ENCODE measurements at regions not wholly inside any gene's neighbourhood (a gene's known extent, or its start where the extent isn't known, plus 50 kb on each side); places are given as distances from the start of the nearest gene placed in this dataset.
"Not testable (repeated sequence)": the region's sequence is repeated elsewhere in the genome, so short reads cannot be mapped to it uniquely, and the experiment has no call there.

- intact Hi-C loops (cut with micrococcal nuclease; ENCODE audit: unreplicated experiment), result no loop called here
- H3K27ac ChIP-seq (ENCODE audit: low read depth, low read length, poor library complexity, severe bottlenecking), result no peak overlapping the region
- peak; percentile 18 for DNase-seq (ENCODE audit: low spot score)
- H3K9me3 ChIP-seq (ENCODE audit: low read depth, low read length, poor library complexity, severe bottlenecking), result no peaks in the 10 kb centered on the region
- H3K27me3 ChIP-seq (replicated peaks; ENCODE audit: insufficient read depth, low read depth, low read length, poor library complexity), result no peaks in the 10 kb centered on the region
- POLR2A ChIA-PET (ENCODE audit: low non-redundant PET), result no interaction called here
- BruUV-seq (replicated peaks), result no TSS peak
- H3K4me1 ChIP-seq (ENCODE audit: insufficient read depth, low read length, poor library complexity, severe bottlenecking), result no peaks in the 10 kb centered on the region
- no peak overlapping the region for H3K4me3 ChIP-seq (ENCODE audit: low read depth, low read length, poor library complexity, severe bottlenecking)
- CTCF ChIA-PET, result no interaction called here
- no peaks in the 10 kb centered on the region for H3K36me3 ChIP-seq (ENCODE audit: insufficient read depth, low read length, poor library complexity, severe bottlenecking)
- TF ChIP-seq EZH2 (IDR thresholded peaks at IDR 0.05; ENCODE audit: borderline replicate concordance, low read depth, low read length, poor library complexity, severe bottlenecking) (no peak), CTCF (conservative IDR thresholded peaks at IDR 0.05; ENCODE audit: low read depth, low read length) (no peak)
Measured at GRCh38 chr16:26594666-26595065, 472.1 kb upstream of the C16orf82 start.

GRCh38 chr16:26595199-26595598 is 471.5 kb upstream of the C16orf82 start:
- POLR2A ChIA-PET (ENCODE audit: low non-redundant PET), result no interaction called here
- BruUV-seq (replicated peaks), result no TSS peak

GRCh38 chr16:26596033-26596432 is 470.7 kb upstream of the C16orf82 start:
- DNase-seq (ENCODE audit: low spot score); CTCF ChIA-PET; BruUV-seq (replicated peaks); H3K36me3 ChIP-seq (ENCODE audit: insufficient read depth, low read length, poor library complexity, severe bottlenecking); H3K4me1 ChIP-seq (ENCODE audit: insufficient read depth, low read length, poor library complexity, severe bottlenecking); H3K27ac ChIP-seq (ENCODE audit: low read depth, low read length, poor library complexity, severe bottlenecking); H3K27me3 ChIP-seq (replicated peaks; ENCODE audit: insufficient read depth, low read depth, low read length, poor library complexity); intact Hi-C loops (cut with micrococcal nuclease; ENCODE audit: unreplicated experiment); H3K4me3 ChIP-seq (ENCODE audit: low read depth, low read length, poor library complexity, severe bottlenecking); H3K9me3 ChIP-seq (ENCODE audit: low read depth, low read length, poor library complexity, severe bottlenecking); POLR2A ChIA-PET (ENCODE audit: low non-redundant PET): not testable (repeated sequence)

More at GRCh38 chr16:26595199-26595598, 471.5 kb upstream of the C16orf82 start:
- intact Hi-C loops (cut with micrococcal nuclease; ENCODE audit: unreplicated experiment), result no loop called here
- Histone ChIP-seq H3K4me3 (ENCODE audit: low read depth, low read length, poor library complexity, severe bottlenecking) (no peak overlapping the region), H3K36me3 (ENCODE audit: insufficient read depth, low read length, poor library complexity, severe bottlenecking) (no peaks in the 10 kb centered on the region), H3K27me3 (replicated peaks; ENCODE audit: insufficient read depth, low read depth, low read length, poor library complexity) (no peaks in the 10 kb centered on the region), H3K9me3 (ENCODE audit: low read depth, low read length, poor library complexity, severe bottlenecking) (no peaks in the 10 kb centered on the region), H3K4me1 (ENCODE audit: insufficient read depth, low read length, poor library complexity, severe bottlenecking) (no peaks in the 10 kb centered on the region), H3K27ac (ENCODE audit: low read depth, low read length, poor library complexity, severe bottlenecking) (no peak overlapping the region)
- CTCF ChIA-PET, result no interaction called here
- no peak for DNase-seq (ENCODE audit: low spot score)
- TF ChIP-seq EZH2 (IDR thresholded peaks at IDR 0.05; ENCODE audit: borderline replicate concordance, low read depth, low read length, poor library complexity, severe bottlenecking), result no peak
- no peak for TF ChIP-seq CTCF (conservative IDR thresholded peaks at IDR 0.05; ENCODE audit: low read depth, low read length)

GRCh38 chr16:26598061-26598460 is 468.7 kb upstream of the C16orf82 start:
- no peak overlapping the region for H3K4me3 ChIP-seq (ENCODE audit: low read depth, low read length, poor library complexity, severe bottlenecking)
- H3K36me3 ChIP-seq (ENCODE audit: insufficient read depth, low read length, poor library complexity, severe bottlenecking), result no peaks in the 10 kb centered on the region
- ChIA-PET CTCF (no interaction called here), POLR2A (ENCODE audit: low non-redundant PET) (no interaction called here)
- H3K9me3 ChIP-seq (ENCODE audit: low read depth, low read length, poor library complexity, severe bottlenecking), result no peaks in the 10 kb centered on the region
- TF ChIP-seq CTCF (conservative IDR thresholded peaks at IDR 0.05; ENCODE audit: low read depth, low read length), result no peak
- TF ChIP-seq EZH2 (IDR thresholded peaks at IDR 0.05; ENCODE audit: borderline replicate concordance, low read depth, low read length, poor library complexity, severe bottlenecking), result no peak
- H3K27me3 ChIP-seq (replicated peaks; ENCODE audit: insufficient read depth, low read depth, low read length, poor library complexity), result no peaks in the 10 kb centered on the region
- H3K27ac ChIP-seq (ENCODE audit: low read depth, low read length, poor library complexity, severe bottlenecking), result no peak overlapping the region
- DNase-seq (ENCODE audit: low spot score), result no peak
- no TSS peak for BruUV-seq (replicated peaks)
- intact Hi-C loops (cut with micrococcal nuclease; ENCODE audit: unreplicated experiment), result no loop called here
- no peaks in the 10 kb centered on the region for H3K4me1 ChIP-seq (ENCODE audit: insufficient read depth, low read length, poor library complexity, severe bottlenecking)
